Activated T-cell treated with anti-CD3 and anti-CD28 coated beads, Interleukin-2, amount 50 U/mL, for 72 hours (primary cell): ENCODE measurements at regions not wholly inside any gene's neighbourhood (a gene's known extent, or its start where the extent isn't known, plus 50 kb on each side); places are given as distances from the start of the nearest gene placed in this dataset.
"Not testable (repeated sequence)": the region's sequence is repeated elsewhere in the genome, so short reads cannot be mapped to it uniquely, and the experiment has no call there.

Source experiments
- ATAC-seq, 2 donors: fragments of 150-1000 bp; cut with Tn5 transposase; replicated peaks in 1 of 2; 2 replicates each; pipeline ENCODE4 v1.10.0; 2021; ENCODE audit warnings: moderate library complexity in 2 of 2, mild to moderate bottlenecking in 1 of 2
- DNase-seq, 2 donors: peaks; one replicate each; pipeline ENCODE4 v3.0.0; 2021 to 2022; ENCODE audit warnings: mixed read lengths in 1 of 2
- H3K27ac Mint-ChIP-seq: one replicate; pipeline ENCODE4 v1.8.0; 2022; ENCODE audit warnings: mild to moderate bottlenecking, moderate library complexity, mixed read lengths
- H3K27me3 Mint-ChIP-seq: one replicate; pipeline ENCODE4 v1.8.0; 2022; ENCODE audit warnings: low read depth, mixed read lengths
- H3K36me3 Mint-ChIP-seq, 2 donors: one replicate each; pipeline ENCODE4 v1.8.0; 2022; ENCODE audit warnings: mixed read lengths in 2 of 2, mild to moderate bottlenecking in 1 of 2; ENCODE audit not compliant: insufficient read depth in 2 of 2
- H3K4me1 Mint-ChIP-seq: one replicate; pipeline ENCODE4 v1.8.0; 2022; ENCODE audit warnings: low read depth, mixed read lengths
- H3K4me3 Mint-ChIP-seq, 2 donors: one replicate each; pipeline ENCODE4 v1.8.0; 2022; ENCODE audit warnings: mild to moderate bottlenecking in 2 of 2, mixed read lengths in 2 of 2, moderate library complexity in 2 of 2
- H3K9me3 Mint-ChIP-seq, 2 donors: one replicate each; pipeline ENCODE4 v1.8.0; 2022; ENCODE audit warnings: mixed read lengths in 2 of 2

- Mint-ChIP-seq H3K27ac (no peak overlapping the region), H3K9me3 (no peaks in the 10 kb centered on the region)
These were observed 72.9 kb upstream of the SLC2A1 start for GRCh38 chr1:43031316-43032203.

GRCh38 chr1:43024905-43025304, 66.2 kb upstream of the SLC2A1 start:
- DNase-seq: no peak
- no peak for ATAC-seq
- no peak overlapping the region for H3K27ac Mint-ChIP-seq

More at GRCh38 chr1:43031316-43032203, 72.9 kb upstream of the SLC2A1 start:
- H3K4me1 Mint-ChIP-seq: peaks cover 11% of the 10 kb centered on the region
- H3K27me3 Mint-ChIP-seq: no peaks in the 10 kb centered on the region
- ATAC-seq (no peak), DNase-seq (no peak)
- H3K4me3 Mint-ChIP-seq: no peak overlapping the region
- H3K36me3 Mint-ChIP-seq: no peaks in the 10 kb centered on the region

GRCh38 chr1:43021547-43022474, 63.1 kb upstream of the SLC2A1 start:
- Mint-ChIP-seq H3K27ac (no peak overlapping the region), H3K4me3 (no peak overlapping the region), H3K9me3 (no peaks in the 10 kb centered on the region), H3K4me1 (no peaks in the 10 kb centered on the region), H3K36me3 (no peaks in the 10 kb centered on the region), H3K27me3 (no peaks in the 10 kb centered on the region)
- ATAC-seq (no peak), DNase-seq (no peak)

More at GRCh38 chr1:43024905-43025304, 66.2 kb upstream of the SLC2A1 start:
- Mint-ChIP-seq H3K9me3 (no peaks in the 10 kb centered on the region), H3K4me1 (no peaks in the 10 kb centered on the region), H3K27me3 (no peaks in the 10 kb centered on the region), H3K36me3 (no peaks in the 10 kb centered on the region), H3K4me3 (no peak overlapping the region)

- Mint-ChIP-seq H3K27ac (no peak overlapping the region), H3K36me3 (no peaks in the 10 kb centered on the region), H3K4me3 (no peak overlapping the region), H3K9me3 (no peaks in the 10 kb centered on the region), H3K27me3 (no peaks in the 10 kb centered on the region), H3K4me1 (no peaks in the 10 kb centered on the region)
- ATAC-seq (no peak), DNase-seq (no peak)
These were observed 60.6 kb upstream of the SLC2A1 start for GRCh38 chr1:43019226-43019625.

GRCh38 chr1:43018121-43018520, 59.5 kb upstream of the SLC2A1 start:
- Mint-ChIP-seq H3K4me1 (no peaks in the 10 kb centered on the region), H3K9me3 (no peaks in the 10 kb centered on the region), H3K27ac (no peak overlapping the region), H3K36me3 (no peaks in the 10 kb centered on the region), H3K4me3 (no peak overlapping the region), H3K27me3 (no peaks in the 10 kb centered on the region)
- DNase-seq (no peak), ATAC-seq (no peak)

- DNase-seq (no peak), ATAC-seq (no peak)
- no peak overlapping the region for H3K4me3 Mint-ChIP-seq
- H3K36me3 Mint-ChIP-seq: no peaks in the 10 kb centered on the region
- H3K4me1 Mint-ChIP-seq: no peaks in the 10 kb centered on the region
- H3K27ac Mint-ChIP-seq: no peak overlapping the region
- no peaks in the 10 kb centered on the region for H3K27me3 Mint-ChIP-seq
- H3K9me3 Mint-ChIP-seq: no peaks in the 10 kb centered on the region
These were observed 56.6 kb upstream of the SLC2A1 start for GRCh38 chr1:43015269-43015668.

GRCh38 chr1:43014579-43014978, 55.9 kb upstream of the SLC2A1 start:
- H3K9me3 Mint-ChIP-seq, DNase-seq, H3K27me3 Mint-ChIP-seq, H3K36me3 Mint-ChIP-seq, ATAC-seq, H3K4me3 Mint-ChIP-seq, H3K27ac Mint-ChIP-seq, H3K4me1 Mint-ChIP-seq: not testable (repeated sequence)

- Mint-ChIP-seq H3K36me3 (no peaks in the 10 kb centered on the region), H3K4me1 (no peaks in the 10 kb centered on the region), H3K9me3 (no peaks in the 10 kb centered on the region), H3K4me3 (no peak overlapping the region), H3K27ac (no peak overlapping the region), H3K27me3 (no peaks in the 10 kb centered on the region)
- DNase-seq (no peak), ATAC-seq (no peak)
These were observed 52.4 kb upstream of the SLC2A1 start for GRCh38 chr1:43011020-43011419.

GRCh38 chr1:43009274-43009673, 50.6 kb upstream of the SLC2A1 start:
- Mint-ChIP-seq H3K36me3 (no peaks in the 10 kb centered on the region), H3K4me3 (no peak overlapping the region), H3K27me3 (no peaks in the 10 kb centered on the region), H3K4me1 (no peaks in the 10 kb centered on the region), H3K27ac (no peak overlapping the region), H3K9me3 (no peaks in the 10 kb centered on the region)
- no peak for ATAC-seq
- DNase-seq: no peak

- Mint-ChIP-seq H3K4me3 (no peak overlapping the region), H3K9me3 (no peaks in the 10 kb centered on the region), H3K27me3 (no peaks in the 10 kb centered on the region), H3K27ac (no peak overlapping the region), H3K36me3 (no peaks in the 10 kb centered on the region), H3K4me1 (no peaks in the 10 kb centered on the region)
- DNase-seq (no peak), ATAC-seq (no peak)
These were observed 49.7 kb upstream of the SLC2A1 start for GRCh38 chr1:43008115-43009060.
